Activated T-helper 17 cell treated with anti-CD3 and anti-CD28 coated beads, Interleukin-2, amount 50 U/mL, for 72 hours (primary cell): ENCODE measurements at regions not wholly inside any gene's neighbourhood (a gene's known extent, or its start where the extent isn't known, plus 50 kb on each side); places are given as distances from the start of the nearest gene placed in this dataset.
"Not testable (repeated sequence)": the region's sequence is repeated elsewhere in the genome, so short reads cannot be mapped to it uniquely, and the experiment has no call there.

ENCODE experiments used
- ATAC-seq: fragments of 150-1000 bp; cut with Tn5 transposase; replicated peaks from 2 replicates; pipeline ENCODE4 v1.10.0; 2021; ENCODE audit warnings: mild to moderate bottlenecking, moderate library complexity
- H3K27ac Mint-ChIP-seq: one replicate; pipeline ENCODE4 v1.8.0; 2022; ENCODE audit warnings: mixed read lengths
- H3K27me3 Mint-ChIP-seq: one replicate; pipeline ENCODE4 v1.8.0; 2022; ENCODE audit warnings: mixed read lengths
- H3K36me3 Mint-ChIP-seq: one replicate; pipeline ENCODE4 v1.8.0; 2022; ENCODE audit warnings: low read depth, mild to moderate bottlenecking, mixed read lengths
- H3K4me1 Mint-ChIP-seq: one replicate; pipeline ENCODE4 v1.8.0; 2022; ENCODE audit warnings: mixed read lengths
- H3K4me3 Mint-ChIP-seq: one replicate; pipeline ENCODE4 v1.8.0; 2022; ENCODE audit warnings: mild to moderate bottlenecking, mixed read lengths
- H3K9me3 Mint-ChIP-seq: one replicate; pipeline ENCODE4 v1.8.0; 2022; ENCODE audit warnings: mixed read lengths

DNA sequence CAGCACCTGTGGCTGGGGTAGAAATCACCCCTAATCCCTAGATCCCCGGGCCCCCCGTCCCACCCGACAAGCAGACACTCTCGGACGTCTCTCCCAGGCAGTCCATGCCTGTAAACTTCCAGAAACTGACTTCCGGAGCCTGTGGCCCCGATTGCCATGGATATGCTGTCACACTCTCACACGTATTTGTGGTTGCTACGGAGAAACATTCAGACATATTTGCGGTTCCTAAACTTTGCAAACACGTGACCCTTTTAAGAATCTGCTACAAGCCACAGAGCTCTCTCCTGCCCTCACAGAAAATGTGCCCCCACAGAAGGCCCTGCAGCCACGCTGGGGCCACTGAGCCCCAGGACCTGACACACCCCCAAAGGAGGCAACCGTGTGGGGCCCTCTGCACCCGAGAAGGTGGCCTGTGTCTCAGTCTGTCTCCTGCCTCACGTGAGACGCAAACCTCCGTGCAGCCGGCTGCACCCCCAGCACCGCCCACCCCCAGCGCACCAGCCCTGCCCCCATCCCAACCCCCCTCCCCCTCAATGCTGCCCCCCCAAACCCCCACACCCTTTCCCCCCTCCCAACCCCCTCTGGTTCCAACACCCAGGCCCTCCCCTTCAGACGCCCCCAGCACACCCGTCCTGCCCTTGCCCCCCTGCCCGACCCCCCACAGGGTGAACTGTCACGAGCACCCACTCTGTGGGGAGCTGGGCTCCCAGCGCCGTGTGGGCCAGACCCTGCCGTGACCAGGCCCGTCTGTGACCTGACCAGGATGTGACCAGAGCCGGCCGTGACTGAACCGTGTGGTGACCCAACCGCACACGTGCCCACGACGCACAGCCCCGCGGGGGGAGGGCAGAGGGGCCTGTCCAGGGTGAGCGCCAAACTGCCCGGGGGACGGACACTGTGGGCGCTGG, 66.3 kb upstream of the METRNL start:
- no peak overlapping the region for H3K27ac Mint-ChIP-seq
- no peaks in the 10 kb centered on the region for H3K27me3 Mint-ChIP-seq
- no peaks in the 10 kb centered on the region for H3K9me3 Mint-ChIP-seq
- H3K36me3 Mint-ChIP-seq = peaks cover 6% of the 10 kb centered on the region
- H3K4me1 Mint-ChIP-seq = no peaks in the 10 kb centered on the region
- no peak for ATAC-seq
- no peak overlapping the region for H3K4me3 Mint-ChIP-seq

DNA sequence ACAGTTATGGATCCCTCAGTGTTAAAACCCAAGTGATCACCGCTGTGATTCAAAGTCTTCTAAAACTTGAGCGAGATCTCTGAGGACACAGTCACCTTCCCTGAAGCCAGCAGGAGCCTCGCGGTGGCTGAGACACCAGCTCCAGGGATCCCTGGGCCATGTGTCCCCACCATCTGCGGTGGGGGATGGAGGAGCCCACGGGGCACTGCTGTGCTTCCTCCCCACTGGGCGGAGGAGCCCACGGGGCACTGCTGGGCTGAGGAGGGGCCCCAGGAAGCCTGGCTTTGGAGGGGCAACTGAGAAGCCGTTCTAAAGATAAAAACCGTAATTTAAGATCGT, 65.7 kb upstream of the METRNL start:
- H3K36me3 Mint-ChIP-seq = peaks cover 6% of the 10 kb centered on the region
- no peak for ATAC-seq

DNA sequence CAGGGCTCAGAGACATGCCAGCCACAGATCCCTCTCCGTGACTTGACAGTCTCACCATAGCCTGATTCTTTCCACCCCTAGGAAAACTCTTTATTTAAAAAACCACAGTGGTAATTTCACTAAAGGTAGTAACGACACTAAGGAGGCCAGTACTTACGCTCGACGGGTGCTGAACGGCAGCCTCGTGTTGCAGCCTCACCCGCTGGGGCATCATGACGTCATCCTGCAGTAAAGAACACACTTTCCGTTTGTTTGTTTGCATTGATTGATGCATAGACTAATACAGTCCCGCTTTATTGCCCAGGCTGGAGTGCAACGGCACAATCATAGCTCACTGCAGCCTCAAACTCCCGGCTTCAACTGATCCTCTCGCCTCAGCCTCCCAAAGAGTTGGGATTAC, 65.1 kb upstream of the METRNL start:
- no peaks in the 10 kb centered on the region for H3K4me1 Mint-ChIP-seq
- H3K27ac Mint-ChIP-seq = no peak overlapping the region
- H3K36me3 Mint-ChIP-seq = peaks cover 6% of the 10 kb centered on the region
- no peak overlapping the region for H3K4me3 Mint-ChIP-seq
- H3K9me3 Mint-ChIP-seq = no peaks in the 10 kb centered on the region
- no peak for ATAC-seq
- no peaks in the 10 kb centered on the region for H3K27me3 Mint-ChIP-seq

More for the DNA sequence above, 65.7 kb upstream of the METRNL start:
- Mint-ChIP-seq H3K4me1 (no peaks in the 10 kb centered on the region), H3K9me3 (no peaks in the 10 kb centered on the region), H3K27me3 (no peaks in the 10 kb centered on the region), H3K4me3 (no peak overlapping the region), H3K27ac (no peak overlapping the region)

DNA sequence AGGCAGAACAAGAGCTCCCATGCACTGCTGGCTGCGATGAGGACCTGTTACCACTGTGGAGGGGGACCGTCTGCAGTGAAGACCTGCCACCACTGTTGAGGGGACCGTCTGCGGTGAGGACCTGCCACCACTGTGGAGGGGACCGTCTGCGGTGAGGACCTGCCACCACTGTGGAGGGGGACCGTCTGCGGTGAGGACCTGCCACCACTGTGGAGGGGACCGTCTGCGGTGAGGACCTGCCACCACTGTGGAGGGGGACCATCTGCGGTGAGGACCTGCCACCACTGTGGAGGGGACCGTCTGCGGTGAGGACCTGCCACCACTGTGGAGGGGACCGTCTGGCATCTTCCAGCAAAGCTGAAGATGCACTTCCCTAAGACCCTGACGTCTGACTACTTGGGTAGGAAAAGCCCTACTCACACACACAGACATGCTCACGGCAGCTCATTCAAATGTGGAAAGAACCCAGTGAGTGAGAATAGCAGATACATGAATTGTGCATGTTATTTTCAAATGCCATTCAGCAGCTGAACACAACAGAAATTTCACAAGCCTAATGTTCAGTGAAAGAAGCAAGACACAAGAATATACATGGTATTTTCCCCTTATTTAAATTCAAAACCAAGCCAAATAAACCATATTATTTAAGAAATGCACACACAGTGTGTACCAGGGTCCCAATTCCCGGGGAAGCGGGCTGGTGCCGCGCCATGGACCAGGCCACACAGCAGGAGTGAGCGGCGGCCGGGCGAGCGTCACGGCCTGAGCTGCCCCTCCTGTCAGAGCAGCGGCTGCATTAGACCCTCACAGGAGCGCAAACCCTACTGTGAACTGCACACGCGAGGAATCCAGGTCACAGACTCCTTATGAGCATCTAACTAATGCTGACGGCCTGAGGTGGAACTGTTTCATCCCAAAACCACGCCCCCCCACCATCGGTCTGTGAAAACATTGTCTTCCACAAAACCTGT, 64.2 kb upstream of the METRNL start:
- Mint-ChIP-seq H3K4me3 (no peak overlapping the region), H3K9me3 (no peaks in the 10 kb centered on the region), H3K27ac (no peak overlapping the region), H3K36me3 (peaks cover 6% of the 10 kb centered on the region), H3K4me1 (no peaks in the 10 kb centered on the region), H3K27me3 (no peaks in the 10 kb centered on the region)
- no peak for ATAC-seq

DNA sequence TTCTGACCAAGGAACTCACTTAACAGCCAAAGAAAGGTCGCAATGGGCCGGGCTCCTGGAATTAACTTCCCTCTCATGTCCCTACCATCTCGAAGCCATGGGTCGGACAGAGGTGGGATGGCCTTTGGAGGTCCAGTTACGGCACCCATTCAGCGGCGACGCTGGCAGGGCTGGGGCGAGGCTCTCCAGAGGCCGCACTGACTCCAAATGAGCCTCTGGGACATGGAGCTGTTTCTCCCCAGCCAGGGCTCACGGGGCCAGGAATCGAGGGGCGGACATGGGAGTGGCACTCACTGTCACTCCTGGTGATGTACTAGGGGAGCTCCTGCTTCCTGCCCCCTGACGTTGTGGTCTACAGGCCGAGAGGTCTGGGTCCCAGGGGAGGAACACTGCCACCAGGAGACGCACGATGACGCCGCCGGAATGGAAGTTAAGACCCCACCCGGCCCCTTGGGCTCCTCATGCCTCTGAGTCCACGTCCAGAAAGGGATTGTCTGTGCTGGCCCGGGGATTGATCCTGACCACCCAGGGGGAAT, 60.7 kb upstream of the METRNL start:
- ATAC-seq = no peak
- H3K27me3 Mint-ChIP-seq = no peaks in the 10 kb centered on the region
- no peaks in the 10 kb centered on the region for H3K9me3 Mint-ChIP-seq
- no peaks in the 10 kb centered on the region for H3K36me3 Mint-ChIP-seq
- H3K4me3 Mint-ChIP-seq = no peak overlapping the region
- H3K4me1 Mint-ChIP-seq = no peaks in the 10 kb centered on the region
- no peak overlapping the region for H3K27ac Mint-ChIP-seq

DNA sequence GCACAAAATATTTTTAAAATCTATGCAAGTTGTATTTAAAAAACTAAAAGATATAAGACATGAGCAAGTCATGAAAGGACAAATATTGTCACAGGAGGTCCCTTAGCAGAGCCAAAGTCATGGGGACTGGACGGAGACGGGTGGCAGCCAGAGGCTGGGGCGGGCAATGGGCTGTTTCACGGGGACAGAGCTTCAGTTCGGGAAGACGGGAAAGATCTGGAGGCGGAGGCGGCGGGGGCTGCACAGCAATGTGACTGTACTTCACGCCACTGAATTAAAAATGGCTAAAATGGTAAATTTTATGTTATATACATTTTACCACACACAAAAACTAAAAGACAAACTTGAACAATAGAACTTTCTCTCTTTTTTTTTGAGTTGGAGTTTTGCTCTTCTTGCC, 60.0 kb upstream of the METRNL start:
- H3K27ac Mint-ChIP-seq = no peak overlapping the region
- no peak overlapping the region for H3K4me3 Mint-ChIP-seq
- no peaks in the 10 kb centered on the region for H3K4me1 Mint-ChIP-seq
- no peak for ATAC-seq
- H3K27me3 Mint-ChIP-seq = no peaks in the 10 kb centered on the region
- no peaks in the 10 kb centered on the region for H3K36me3 Mint-ChIP-seq
- no peaks in the 10 kb centered on the region for H3K9me3 Mint-ChIP-seq

DNA sequence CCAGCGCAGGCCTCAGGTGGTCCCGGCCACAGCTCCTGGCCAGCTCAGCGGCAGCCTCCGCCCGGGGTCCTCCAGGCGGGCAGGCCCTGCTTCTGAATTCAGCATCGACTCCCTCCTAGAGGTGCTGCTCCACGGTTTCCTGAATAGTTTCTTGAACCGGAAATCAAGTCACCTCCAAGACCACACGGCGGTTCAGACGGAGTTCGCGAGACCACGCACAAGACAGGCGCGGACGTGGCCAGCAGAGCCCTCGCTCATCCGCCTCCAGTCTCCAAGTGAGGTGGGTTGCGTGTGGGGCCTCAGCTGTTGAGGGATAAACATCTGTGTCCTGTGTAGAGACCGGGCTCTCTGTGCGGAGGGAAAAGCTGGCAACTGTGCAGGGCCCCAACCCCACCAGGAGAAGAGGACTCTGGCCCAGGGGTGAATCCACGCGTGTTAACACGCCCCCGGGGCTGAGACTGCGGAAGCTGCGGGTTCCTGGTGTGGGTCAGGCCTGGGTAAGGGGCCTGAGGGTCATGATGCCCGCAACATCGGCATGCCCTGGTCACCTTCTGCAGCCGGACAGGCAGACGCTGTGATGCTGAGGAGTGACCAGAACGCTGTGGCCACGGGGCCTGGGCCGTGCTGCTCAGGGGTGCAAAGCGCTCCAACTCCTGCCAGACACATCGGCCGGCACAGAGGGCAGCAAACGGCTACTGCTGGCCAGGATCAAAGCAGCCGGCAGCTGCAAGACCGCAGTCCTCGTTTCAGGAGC, 55.0 kb upstream of the METRNL start:
- peaks cover 6% of the 10 kb centered on the region for H3K4me1 Mint-ChIP-seq
- H3K27me3 Mint-ChIP-seq = no peaks in the 10 kb centered on the region
- no peak overlapping the region for H3K27ac Mint-ChIP-seq
- no peaks in the 10 kb centered on the region for H3K36me3 Mint-ChIP-seq
- H3K9me3 Mint-ChIP-seq = no peaks in the 10 kb centered on the region
- H3K4me3 Mint-ChIP-seq = no peak overlapping the region
- peak; percentile 59 for ATAC-seq

DNA sequence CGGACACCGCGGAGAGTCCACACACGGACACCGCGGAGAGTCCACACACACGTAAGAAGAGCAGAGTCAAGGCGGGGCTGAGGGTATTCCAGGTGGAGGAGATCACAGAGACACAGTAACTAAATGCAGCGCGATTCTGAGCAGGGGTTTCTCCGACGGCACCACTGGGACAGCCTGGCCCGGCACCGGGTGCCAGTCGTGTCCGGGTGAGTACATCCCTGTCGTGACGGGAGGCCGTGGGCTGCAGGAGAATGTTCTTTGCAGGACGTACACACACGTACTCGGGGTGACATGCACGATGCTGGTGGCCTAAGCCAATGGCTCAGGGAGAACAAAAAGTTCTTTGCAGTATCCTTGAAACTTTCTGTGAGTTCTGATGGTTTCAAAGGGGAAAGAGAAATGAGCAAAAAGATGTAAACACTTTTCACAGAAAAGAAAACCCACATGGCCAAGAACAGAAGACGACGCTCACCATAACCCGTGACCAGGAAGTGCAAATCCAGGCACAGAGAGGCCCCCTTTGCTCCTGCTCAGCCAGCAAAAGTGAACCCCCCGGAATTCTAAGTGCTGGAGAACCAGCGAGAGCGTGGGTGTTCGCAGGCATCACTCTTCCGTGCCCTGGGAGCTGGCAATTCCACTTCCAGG, 53.7 kb upstream of the METRNL start:
- Mint-ChIP-seq H3K36me3 (no peaks in the 10 kb centered on the region), H3K9me3 (no peaks in the 10 kb centered on the region), H3K27me3 (no peaks in the 10 kb centered on the region), H3K4me1 (peaks cover 6% of the 10 kb centered on the region), H3K27ac (no peak overlapping the region), H3K4me3 (no peak overlapping the region)
- ATAC-seq = no peak

DNA sequence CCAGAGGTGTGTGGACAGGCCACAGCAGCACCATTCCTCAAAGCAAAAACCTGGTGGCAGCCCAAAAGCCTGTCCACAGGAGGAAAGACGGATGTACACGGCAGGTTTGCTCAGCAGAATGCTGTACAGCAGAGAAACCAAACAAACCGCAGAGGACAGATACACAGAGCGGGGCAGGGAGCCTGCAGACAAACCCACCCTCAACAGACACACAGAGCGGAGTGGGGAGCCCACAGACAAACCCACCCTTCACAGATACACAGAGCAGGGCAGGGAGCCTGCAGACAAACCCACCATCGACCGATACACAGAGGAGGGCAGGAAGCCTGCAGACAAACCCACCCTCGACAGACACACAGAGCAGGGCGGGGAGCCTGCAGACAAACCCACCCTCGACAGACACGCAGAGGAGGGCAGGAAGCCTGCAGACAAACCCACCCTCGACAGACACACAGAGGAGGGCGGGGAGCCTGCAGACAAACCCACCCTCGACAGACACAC, 53.0 kb upstream of the METRNL start:
- no peaks in the 10 kb centered on the region for H3K27me3 Mint-ChIP-seq
- no peaks in the 10 kb centered on the region for H3K36me3 Mint-ChIP-seq
- H3K4me3 Mint-ChIP-seq = no peak overlapping the region
- no peaks in the 10 kb centered on the region for H3K9me3 Mint-ChIP-seq
- H3K27ac Mint-ChIP-seq = no peak overlapping the region
- peaks cover 6% of the 10 kb centered on the region for H3K4me1 Mint-ChIP-seq
- ATAC-seq = no peak

DNA sequence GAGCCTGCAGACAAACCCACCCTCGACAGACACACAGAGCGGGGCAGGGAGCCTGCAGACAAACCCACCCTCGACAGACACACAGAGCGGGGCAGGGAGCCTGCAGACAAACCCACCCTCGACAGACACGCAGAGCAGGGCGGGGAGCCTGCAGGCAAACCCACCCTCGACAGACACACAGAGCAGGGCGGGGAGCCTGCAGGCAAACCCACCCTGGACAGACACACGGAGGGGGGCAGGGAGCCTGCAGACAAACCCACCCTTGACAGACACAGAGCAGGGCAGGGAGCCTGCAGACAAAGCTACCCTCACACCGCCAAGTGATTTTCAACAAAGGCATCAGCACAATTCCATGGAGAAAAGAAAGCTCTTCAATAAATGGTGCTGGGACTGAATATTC, 52.5 kb upstream of the METRNL start:
- H3K9me3 Mint-ChIP-seq, ATAC-seq, H3K36me3 Mint-ChIP-seq, H3K27me3 Mint-ChIP-seq, H3K4me1 Mint-ChIP-seq, H3K4me3 Mint-ChIP-seq, H3K27ac Mint-ChIP-seq: not testable (repeated sequence)

DNA sequence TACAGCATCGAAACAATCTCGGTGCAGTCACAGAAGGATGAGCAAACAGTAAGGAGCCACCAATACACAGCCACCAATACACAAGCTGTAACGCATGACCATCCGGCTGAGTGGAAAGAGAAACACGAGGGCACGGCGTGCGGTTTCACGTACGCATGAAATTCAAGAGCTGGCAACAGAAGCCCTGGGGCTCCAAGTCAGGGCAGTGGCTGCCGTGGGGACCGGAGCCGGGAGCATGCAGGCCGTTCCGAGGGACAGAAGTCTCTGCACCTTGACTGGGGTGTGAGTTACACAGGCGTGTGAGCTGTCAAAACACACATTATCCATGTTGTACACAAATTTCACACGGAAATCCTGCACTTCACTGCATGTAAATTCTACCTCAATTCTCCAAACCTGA, 50.6 kb upstream of the METRNL start:
- H3K4me1 Mint-ChIP-seq = peaks cover 6% of the 10 kb centered on the region
- no peak overlapping the region for H3K4me3 Mint-ChIP-seq
- no peaks in the 10 kb centered on the region for H3K27me3 Mint-ChIP-seq
- H3K27ac Mint-ChIP-seq = no peak overlapping the region
- H3K36me3 Mint-ChIP-seq = peaks cover 12% of the 10 kb centered on the region
- no peak for ATAC-seq
- no peaks in the 10 kb centered on the region for H3K9me3 Mint-ChIP-seq

DNA sequence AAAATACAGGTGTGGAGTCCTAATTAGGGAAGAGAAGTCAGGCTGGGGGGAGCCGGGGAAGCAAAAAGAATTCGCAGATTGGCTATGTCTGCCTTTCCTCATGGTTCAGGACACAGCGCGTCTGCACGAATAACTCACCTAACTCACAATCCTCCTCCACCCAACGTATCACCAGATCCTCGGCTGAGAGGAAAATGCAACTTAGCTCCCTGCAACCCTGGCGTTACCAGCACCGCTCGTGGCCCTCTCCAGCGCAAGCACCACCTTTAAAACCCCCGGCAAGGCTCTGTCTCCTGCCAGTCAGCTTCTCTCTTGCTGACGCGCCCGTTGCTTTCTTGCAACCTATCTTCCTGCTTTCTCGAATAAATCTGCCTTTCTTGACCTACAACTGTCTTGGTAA, 49.8 kb upstream of the METRNL start:
- peaks cover 20% of the 10 kb centered on the region for H3K36me3 Mint-ChIP-seq
- ATAC-seq = no peak
- no peak overlapping the region for H3K4me3 Mint-ChIP-seq
- H3K27ac Mint-ChIP-seq = no peak overlapping the region
- H3K27me3 Mint-ChIP-seq = no peaks in the 10 kb centered on the region
- H3K4me1 Mint-ChIP-seq = peaks cover 6% of the 10 kb centered on the region
- no peaks in the 10 kb centered on the region for H3K9me3 Mint-ChIP-seq
